Stimulated activated CD4-positive, alpha-beta T cell treated with anti-CD3 and anti-CD28 coated beads, Interleukin-12 subunit alpha, Interleukin-12 subunit beta, amount 100 ng/mL, for 48 hours (primary cell): ENCODE measurements at regions not wholly inside any gene's neighbourhood (a gene's known extent, or its start where the extent isn't known, plus 50 kb on each side); places are given as distances from the start of the nearest gene placed in this dataset.

Experiments used
- DNase-seq, 3 donors: peaks; one replicate each; pipeline ENCODE4 v3.0.0-alpha.2; 2020; ENCODE audit warnings: low read depth in 2 of 3, low spot score in 1 of 3

DNA sequence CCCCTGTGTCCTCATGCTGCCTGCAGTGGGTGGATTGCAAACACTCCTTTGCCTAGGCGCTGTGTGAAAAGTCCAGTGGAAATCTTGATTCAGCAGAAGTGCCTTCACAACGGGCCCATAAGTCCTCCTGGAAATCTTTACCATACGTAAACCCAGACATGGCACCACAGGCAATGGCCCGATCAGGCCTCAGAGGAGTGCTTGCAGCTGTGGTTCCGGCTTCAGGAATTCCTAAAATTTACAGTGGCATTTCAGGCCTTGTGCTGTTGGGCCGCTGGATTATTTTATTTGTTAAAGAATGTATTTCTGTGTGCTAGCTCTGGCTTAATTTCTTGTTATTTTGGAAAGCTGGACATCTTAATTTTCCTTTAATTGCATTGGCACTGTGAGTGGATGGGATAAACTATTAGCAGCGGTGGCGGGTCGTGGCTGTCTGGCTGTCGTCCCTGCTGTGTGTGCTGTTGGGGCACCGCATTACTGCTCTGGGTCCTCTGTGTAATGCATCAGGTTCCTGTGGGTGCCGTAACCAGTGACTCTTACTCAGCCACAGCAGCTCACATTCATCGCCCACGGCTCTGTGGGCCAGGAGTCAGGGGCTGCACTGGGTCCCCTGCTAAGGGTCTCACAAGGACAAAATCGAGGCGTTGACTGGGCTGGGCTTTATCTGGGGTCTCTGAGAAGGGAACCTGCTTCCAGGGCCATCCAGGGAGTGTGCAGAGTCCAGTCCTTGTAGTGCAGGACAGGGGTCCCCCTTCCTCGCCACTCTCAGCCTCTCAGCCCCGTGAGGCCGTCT lies 73.1 kb downstream of the RTP5 start:
- DNase-seq: no peak

DNA sequence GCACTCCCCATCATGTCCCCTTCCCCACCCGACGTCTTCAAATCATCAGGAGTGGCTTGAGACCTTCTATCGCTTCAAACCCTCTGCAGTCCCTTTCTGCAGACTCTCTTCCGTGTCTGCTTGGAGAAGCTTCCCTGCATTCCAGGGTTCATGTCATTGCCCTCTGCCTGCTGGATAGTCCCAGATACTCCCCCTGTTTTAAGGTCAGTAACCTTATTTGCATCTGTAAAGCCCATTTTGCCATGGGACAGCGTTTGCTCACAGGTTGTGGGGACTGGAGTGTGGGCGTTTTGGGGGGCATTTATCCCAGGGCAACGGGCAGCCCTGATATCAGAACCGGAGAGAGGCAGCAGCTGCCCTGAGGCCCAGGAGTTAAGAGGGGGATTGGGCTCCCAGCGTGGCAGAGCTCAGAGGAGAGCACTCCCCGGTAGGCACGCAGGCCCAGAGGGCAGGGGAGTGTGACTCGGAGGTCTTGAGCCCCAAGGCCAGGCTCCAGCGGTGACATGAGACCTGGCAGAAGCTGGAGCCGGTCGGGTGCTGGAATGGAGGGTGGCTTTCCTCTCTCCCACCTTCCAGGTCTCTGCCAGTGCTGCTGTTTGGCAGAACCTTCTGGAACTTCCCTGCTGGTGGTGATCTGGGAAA lies 73.8 kb downstream of the RTP5 start:
- DNase-seq: no peak

DNA sequence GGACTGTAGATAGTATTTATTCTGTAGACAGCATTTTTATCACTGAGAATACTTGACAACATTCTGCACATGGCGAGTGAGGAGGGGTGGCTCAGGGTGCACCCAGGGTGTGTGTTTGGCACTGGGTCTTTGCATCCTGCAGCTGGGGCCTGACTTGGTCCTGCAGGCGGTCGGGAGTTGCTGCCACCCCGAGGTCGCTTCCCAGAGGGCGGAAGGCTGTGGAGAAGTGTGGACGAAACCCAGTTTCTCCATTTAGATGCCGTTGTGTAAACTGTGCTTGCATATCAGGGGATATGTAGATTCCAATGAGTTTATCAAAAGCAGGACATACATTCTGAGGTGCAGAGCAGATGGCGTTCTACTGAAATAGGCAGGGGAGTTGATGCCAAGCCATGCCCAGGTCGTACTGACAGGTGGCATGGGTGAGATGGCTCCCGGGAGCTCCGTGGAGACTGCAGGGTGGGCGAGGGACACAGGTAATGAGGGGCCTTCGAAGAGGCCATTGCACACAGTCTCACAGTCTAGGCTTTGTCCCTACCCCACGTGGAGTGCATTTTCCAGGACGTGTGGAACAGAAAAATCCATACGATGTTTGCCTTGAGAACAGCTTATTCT lies 74.5 kb downstream of the RTP5 start:
- DNase-seq: no peak

DNA sequence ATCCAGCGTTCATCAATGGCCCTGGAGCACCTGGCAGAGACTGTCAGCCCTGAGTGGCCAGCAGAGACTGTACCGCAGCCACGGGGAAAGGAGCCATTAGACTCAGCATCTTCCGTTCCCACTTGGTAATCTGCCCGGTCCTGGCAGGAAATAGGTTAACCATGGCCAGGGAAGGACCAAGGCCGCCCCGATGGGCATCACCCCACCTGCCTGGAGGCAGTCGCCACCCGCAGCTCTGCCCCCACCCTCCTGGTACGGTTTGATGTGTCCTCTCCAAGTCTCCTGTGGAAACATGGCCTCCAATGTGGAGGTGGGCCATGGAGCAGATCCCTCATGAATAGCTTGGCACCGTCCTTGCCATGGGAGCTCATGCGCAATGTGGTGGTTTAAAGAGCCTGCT lies 75.3 kb downstream of the RTP5 start:
- no peak for DNase-seq

DNA sequence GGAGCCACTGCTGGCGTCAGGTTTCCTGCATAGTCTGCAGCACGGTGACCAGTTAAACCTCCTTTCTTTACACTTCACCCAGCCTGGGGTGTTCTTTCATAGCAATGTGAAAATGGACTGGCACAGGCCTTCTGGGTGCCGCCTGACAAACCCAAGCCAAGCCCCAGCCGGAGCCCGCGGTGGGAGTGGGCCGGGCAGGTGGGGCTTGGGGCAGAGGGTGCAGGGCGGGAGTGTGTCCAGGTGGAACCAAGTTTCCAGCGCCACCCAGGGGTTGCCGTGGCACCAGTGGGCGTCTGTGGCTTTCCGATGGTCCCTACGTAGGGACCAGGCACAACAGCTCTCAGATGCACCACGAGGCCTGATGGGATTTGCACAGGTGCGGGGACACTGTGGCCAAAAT lies 75.8 kb downstream of the RTP5 start:
- DNase-seq: no peak

DNA sequence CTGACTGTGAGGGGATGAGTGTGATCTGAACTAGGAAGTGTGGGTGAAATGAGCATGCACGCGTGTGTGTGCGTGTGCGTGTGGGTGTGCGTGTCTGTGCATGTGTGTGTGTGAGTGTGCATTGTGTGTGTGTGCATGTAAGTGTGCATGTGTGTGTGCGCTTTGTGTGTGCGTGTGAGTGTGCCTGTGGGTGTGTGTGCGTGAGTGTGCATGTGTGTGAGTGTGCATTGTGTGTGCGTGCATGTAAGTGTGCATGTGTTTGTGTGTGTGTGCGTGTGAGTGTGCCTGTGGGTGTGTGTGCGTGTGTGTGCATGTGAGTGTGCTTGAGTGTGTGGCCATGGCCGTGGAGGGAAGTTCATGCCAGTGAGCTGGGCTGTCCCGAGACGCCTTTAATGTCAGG lies 76.3 kb downstream of the RTP5 start:
- DNase-seq: no peak

DNA sequence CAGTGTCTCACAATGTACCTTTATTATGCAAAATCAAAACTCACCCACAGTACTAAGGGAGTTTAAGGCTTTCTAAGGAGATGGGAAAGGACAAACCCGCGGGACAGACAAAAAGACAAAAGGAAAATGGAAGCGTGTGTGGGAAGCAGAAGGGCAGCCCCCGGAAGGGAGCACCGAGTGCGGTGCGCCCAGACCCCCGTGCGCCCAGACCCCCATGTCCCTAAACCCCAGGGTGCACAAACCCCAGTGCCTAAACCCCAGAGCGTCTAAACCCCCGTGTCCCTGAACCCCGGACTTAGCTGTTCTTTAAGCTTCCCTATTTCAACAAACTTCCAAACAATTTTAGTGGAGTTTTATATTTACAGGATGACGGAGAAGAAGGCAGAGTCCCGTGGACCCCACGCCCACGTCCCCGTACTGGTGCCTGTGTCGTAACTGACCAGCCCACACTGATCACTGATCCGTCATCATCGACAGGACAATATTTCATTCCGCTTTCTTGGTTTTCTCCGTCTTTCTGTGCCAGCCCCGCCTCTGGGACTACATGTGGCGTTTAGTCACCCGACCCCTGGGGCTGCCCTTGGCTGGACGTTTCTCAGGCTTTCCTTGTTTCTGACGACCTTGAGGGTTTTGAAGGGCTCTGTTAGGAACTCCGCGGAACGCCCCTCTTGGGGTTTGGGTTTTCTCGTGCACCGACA lies 76.9 kb downstream of the RTP5 start:
- DNase-seq: no peak

DNA sequence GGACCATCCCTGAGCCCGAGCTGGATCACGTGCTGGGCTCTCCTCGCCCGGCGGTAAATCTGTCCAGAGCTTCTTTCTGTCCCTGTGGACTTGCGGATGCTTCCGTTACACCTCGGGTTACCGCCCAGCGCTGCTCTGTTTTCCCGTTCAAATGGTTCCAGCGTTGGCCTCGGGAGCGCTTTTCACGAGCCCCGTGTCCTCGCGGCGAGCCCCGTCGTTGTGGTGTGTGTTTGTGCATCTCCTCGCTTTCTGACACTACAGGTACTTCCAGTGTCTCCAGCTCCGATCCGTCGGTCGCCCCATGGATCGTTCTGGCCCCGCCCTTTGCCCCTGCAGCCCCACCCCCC lies 77.4 kb downstream of the RTP5 start:
- DNase-seq: no peak

DNA sequence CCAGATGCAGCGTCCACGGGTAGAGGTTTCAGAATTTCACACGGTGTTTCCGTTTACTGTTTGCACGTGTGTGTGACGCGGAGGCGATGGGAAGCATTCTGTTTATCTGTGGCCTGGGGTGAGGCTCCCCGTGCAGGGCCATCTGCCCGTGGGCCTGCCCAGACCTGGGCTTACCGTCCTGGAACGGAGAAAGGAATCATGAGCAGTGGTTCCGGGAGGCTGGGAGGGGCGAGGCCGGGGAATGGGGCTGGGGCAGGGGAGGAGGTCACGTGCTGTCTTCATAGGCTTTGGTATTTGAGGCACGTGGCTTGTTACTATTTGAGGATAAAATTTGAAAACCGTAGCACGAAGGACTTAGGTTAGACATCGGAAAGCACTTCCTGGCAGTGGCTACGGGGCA lies 77.9 kb downstream of the RTP5 start:
- no peak for DNase-seq

DNA sequence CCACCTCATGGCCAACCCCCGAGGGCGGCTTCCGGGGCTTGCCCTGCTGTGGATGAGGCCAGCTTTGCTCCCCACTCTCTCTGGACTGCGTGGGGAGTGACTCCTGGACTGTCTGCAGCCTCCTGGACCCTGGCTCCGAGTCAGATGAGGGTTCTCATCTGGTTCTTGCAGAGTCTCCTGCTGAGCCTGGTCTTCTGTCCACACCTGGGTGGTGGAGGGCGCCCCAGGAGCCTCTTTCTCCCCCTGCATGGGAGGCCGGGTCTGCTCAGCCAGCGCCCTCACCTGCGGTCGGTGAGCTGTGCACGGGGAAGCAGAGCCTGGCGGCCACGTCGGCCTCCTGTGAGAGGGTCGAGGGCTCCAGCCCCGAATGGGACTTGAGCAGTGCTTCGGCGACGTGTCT lies 78.3 kb downstream of the RTP5 start:
- no peak for DNase-seq

DNA sequence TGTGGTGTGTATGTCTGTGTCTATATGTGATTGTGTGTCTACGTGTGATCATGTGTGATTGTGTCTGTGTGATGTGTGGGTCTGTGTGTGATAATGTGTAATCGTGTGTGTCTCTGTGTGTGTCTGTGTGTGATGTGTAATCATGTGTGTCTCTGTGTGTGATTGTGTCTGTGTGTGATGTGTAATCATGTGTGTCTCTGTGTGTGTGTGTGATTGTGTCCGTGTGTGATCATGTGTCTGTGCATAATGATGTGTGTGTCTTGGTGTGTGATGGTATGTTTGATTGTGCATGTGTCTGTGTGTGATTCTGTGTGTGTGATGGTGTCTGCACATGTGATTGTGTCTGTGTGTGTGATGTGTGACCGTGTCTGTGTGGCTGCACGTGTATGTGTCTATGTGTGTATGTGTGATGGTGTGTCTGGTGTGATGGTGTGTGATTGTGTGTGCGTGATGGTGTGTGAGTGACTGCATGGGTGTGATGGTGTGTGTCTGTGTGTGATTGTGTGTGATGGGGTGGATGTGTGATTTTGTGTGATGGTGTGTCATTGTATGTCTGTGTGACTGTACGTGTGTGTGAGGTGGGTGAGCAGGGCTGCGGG lies 78.9 kb downstream of the RTP5 start:
- DNase-seq: no peak

DNA sequence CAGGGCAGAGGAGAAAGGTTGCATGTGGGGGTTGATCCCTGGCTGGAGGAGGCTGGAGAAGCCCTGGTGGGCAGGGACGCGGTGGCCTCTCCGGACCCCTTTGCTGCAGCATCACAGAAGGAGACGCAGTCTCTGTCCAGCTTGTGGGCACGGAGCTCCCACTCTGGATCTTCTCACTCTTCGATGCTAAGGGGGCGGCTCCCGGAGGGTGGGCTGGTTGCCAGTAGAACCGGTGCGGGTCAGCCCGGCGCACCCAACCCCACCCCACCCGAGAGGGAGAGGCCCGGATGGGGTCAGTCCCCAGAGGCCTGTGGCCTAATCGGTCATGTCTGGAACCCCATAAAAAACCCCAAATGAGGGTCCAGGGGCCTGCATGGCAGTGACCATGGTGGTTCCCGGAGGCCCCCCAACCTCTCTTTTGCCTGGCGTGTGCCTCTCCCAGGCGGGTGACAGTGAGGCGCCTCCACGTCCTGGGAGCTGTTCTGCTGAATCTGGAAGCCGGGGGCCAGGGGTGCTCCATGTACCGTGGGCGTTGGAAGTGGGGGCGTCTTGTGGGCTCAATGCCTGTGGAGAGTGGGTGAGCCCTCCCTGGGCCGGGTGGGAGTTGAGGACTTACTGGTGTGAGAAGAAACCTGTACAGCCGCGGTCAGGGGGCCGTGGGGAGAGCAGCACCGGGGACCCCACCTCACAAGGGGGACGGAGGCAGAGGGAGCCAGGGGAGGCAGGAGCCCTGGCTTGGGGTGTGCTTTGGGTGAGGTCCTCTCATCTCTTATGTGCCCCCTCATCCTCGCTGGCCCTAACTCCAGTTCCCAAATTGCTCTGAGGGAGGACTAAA lies 79.6 kb downstream of the RTP5 start:
- DNase-seq: no peak

DNA sequence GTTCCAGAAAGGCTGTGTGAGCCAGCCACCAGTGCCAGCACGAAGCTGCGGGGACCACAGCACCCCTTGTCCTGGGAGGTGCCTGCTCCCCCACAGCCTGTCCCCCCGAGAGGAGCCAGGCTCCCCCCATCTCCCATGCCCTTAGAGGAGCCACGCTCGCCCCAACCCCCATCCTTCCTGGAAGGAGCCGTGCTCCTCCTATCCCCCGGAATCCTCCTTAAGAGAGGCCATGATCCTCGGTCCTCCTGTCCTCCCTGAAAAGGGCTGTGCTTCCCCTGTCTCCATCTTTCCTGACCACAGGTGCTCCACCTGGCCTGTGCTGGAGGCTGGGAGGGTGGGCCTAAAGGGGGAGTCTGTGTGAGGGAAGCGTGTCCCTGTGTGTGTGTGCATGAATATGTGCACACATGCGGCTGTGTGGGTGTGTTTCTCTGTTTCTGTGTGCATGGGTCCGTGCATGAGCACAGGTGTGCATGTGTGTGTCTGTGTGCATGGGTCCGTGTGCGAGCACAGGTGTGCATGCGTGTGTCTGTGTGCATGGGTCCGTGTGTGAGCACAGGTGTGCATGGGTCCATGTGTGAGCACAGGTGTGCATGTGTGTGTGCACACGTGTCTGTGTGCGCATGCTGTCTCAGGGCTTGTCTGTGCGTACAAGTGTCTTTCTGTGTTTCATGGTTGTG lies 80.3 kb downstream of the RTP5 start:
- DNase-seq: no peak

DNA sequence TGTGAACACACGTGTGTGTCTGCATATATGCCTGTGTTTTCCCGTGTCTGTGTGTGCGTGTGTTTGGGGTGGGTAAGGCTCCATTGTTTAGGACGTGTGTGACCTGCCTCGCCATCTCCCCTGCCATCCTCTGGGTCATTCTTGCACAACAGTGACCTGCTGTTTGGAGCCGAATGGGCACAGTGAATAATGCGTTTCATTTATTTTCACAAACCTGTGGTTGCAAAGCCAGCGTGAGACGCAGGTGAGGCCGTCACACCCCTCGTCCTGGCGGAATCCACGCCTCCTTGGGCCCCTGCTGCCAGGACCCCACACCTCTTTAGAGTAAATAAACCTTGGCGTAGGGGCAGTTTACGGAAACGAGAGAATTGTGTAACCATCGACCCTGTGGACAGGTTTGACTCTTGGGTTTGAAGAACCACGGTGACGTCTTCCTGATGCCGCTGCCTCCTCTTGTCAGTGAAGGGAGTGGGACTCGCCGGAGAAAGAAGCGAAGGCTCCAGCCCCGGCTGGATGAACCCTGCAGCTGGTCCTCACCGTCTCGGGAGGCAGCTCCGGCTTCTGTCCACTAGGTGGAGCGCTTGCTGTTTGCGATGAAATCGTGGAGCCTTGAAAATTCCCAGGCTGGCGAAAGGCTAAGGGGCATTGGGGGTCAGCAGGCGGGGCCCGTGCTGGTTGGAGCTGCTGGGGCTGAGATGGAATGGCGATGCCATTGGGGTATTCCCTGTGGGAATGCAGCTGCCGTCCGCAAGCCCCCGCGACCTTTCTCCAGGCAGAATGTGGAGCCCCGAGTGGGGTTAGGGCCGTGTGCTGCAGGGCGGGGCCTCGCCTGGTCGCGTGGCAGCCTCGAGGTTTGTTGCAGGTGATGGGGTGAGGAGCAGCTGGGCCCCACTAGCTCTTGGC lies 81.1 kb downstream of the RTP5 start:
- peak; percentile 36 to 56 (median 54) for DNase-seq

DNA sequence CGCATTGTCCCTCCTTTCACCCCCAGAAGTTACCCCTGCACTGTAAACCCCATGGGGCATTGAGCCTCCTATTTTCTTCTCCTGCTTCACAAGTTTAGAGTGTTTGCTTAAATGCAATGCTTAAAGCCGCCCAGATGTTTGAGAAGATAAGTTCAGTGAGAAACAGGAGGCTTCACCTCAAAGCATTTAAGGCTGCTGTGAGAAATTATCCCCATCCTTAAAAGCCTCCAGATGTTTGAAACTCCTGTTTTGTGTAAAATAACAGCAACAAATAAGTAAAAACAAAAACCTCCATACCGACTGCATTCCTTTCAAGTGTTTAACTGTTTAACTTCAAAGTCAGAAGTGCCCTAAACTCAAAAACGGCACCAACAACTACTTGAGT lies 81.8 kb downstream of the RTP5 start:
- no peak for DNase-seq

DNA sequence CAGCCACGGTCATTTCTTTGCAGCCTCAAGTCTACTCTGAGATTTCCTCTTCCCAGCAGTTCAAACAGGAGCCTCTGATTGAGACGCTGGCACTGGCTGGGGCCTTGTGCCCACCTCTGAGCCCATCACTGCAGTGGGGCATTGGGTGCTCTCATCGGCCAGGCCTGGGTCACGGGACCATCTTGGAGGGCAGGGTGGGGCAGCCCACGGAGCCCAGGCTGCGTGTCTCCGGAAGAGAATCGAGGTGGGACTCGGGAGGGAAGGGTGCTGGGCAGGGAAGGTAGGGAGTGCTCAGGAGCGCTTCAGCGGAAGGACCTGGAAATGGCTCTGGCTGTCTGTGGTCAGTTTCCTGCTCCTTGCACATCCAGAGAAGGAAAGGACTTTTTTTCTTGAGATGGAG lies 82.4 kb downstream of the RTP5 start:
- no peak for DNase-seq

DNA sequence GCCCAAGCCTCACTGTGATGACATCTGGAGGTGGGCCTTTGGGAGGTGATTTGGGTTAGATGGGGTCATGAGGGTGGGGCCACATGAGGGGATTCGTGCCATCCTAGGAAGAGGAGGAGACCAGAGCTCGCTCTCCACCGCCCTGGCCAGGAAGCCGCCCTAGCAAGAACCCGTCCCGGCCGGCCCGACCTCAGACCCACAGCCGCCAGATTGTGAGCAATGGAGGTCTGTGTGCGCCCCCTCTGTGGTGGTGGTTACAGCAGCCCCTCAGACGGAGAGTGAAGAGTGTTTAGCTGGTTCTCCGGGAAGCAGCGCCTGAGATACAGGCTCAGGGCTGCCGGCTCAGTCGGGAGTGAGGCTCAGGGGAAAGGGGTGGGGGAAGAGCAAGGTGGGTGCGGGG lies 83.3 kb downstream of the RTP5 start:
- no peak for DNase-seq

DNA sequence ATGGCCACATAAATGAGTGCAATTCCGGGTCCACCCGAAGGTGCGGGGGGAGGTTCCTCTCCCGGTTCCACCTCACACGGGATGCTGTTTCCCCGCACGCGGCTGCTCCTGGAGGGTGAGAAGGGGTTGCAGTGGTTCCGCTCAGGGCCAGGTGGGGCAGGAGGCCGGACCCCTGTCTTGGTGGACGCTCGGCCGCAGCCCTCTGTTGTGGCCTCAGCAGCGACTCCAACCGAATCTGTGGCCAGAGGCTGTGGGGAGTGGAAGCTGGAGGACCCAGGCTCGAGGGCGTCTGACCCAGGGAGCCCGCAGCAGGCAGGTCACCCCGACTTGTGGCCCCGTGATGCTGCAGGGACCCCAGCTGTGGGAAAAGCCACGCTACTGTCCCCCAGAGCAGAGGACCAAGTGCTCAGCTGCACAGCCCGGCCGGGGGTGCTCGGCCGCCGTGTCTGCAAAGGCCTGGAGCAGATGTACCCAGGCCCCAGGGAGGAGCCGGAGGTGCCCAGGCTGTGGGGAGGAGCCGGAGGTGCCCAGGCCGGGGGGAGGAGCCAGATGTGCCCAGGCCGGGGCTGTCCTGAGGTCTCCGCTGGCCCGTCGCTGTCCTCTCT lies 83.9 kb downstream of the RTP5 start:
- DNase-seq: no peak
